ENCODE measurements at regions not wholly inside any gene's neighbourhood (a gene's known extent, or its start where the extent isn't known, plus 50 kb on each side); places are given as distances from the start of the nearest gene placed in this dataset.
A peak's percentile ranks its signal among the peaks of the same experiment; 100 is the strongest.
"Not testable (repeated sequence)": the region's sequence is repeated elsewhere in the genome, so short reads cannot be mapped to it uniquely, and the experiment has no call there.

- H3K4me1 Mint-ChIP-seq; H3K27ac Mint-ChIP-seq; CTCF ChIA-PET; H3K4me3 Mint-ChIP-seq; DNase-seq; H3K36me3 Mint-ChIP-seq; H3K27me3 Mint-ChIP-seq; H3K9me3 Mint-ChIP-seq (ENCODE audit: low read depth); ATAC-seq: not testable (repeated sequence)
Observed at GRCh38 chr15:77887563-77888429, 189.7 kb downstream of the TBC1D2B start.

DNA sequence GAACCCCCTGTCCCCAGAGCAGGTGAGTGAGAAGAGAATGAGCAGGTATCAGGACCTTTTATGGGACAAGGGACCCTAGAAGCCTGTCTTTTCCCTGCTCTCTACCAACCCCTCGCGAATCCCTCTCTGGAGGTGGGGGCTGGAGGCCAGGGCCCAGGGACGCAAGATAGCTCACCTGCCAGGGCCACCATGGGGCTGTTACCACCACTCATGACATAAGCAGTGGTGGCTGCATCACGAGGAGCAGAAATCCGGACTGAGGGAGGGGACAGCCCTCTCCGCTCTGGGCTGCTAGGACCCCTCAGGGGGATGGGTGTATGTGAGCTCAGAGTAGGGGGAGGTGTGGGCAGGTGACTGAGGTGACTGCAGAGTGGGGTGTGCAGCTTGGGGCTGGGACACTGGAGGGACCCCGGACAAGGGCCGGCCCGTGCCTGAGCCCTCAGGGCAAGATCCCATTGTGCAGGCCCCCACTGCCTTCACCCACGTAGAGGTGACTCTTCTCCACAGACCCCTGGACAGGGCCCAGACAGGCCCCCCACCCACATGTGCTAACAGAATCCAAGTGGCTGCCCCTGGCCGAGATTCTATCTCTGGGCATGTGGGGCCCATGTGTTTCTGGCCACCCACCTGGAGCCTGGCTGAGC, 190.6 kb downstream of the TBC1D2B start:
- H3K27me3 Mint-ChIP-seq, result no peaks in the 10 kb centered on the region
- H3K27ac Mint-ChIP-seq, result no peak overlapping the region
- no peak overlapping the region for H3K4me3 Mint-ChIP-seq
- no peaks in the 10 kb centered on the region for H3K36me3 Mint-ChIP-seq
- DNase-seq (no peak), ATAC-seq (no peak)
- H3K4me1 Mint-ChIP-seq, result no peaks in the 10 kb centered on the region
- H3K9me3 Mint-ChIP-seq (ENCODE audit: low read depth), result no peaks in the 10 kb centered on the region
- CTCF ChIA-PET, result no interaction called here

- H3K27ac Mint-ChIP-seq; H3K36me3 Mint-ChIP-seq; H3K4me1 Mint-ChIP-seq; H3K4me3 Mint-ChIP-seq; DNase-seq; H3K27me3 Mint-ChIP-seq; H3K9me3 Mint-ChIP-seq (ENCODE audit: low read depth); ATAC-seq; CTCF ChIA-PET: not testable (repeated sequence)
Observed at GRCh38 chr15:77885877-77886500, 191.5 kb downstream of the TBC1D2B start.

- H3K9me3 Mint-ChIP-seq (ENCODE audit: low read depth); H3K36me3 Mint-ChIP-seq; ATAC-seq; H3K27ac Mint-ChIP-seq; H3K27me3 Mint-ChIP-seq; DNase-seq; H3K4me1 Mint-ChIP-seq; CTCF ChIA-PET; H3K4me3 Mint-ChIP-seq: not testable (repeated sequence)
Observed at GRCh38 chr15:77883012-77883411, 194.5 kb downstream of the TBC1D2B start.

DNA sequence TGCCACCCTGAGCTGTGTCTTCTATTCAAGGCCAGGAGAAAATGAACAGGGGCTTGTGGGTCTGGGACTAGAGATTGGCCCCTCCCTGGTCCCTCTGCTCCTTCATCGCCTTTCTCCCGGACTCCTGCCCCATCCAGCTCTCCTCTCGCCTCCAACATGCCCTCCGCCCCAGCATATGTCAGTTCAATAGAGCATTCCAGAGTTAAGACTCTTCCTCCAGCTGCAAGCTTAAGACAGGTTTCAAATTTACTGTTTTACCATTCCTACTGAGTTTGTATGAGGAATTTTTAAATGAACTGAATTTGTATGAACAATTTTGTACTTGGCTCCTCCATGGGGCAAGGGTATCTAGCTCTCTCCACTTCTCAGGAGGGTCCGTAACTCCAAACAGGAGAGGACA, 195.6 kb downstream of the TBC1D2B start:
- H3K4me1 Mint-ChIP-seq, result no peaks in the 10 kb centered on the region
- no peak overlapping the region for H3K4me3 Mint-ChIP-seq
- no peaks in the 10 kb centered on the region for H3K36me3 Mint-ChIP-seq
- no peaks in the 10 kb centered on the region for H3K27me3 Mint-ChIP-seq
- DNase-seq, result no peak
- H3K27ac Mint-ChIP-seq, result no peak overlapping the region
- CTCF ChIA-PET, result interaction anchor here (1.2 kb wide), 1 partner anchor 12 kb away, joined by 5 read pairs; no protein-coding TSS in a partner anchor
- ATAC-seq, result no peak
- H3K9me3 Mint-ChIP-seq (ENCODE audit: low read depth), result no peaks in the 10 kb centered on the region

DNA sequence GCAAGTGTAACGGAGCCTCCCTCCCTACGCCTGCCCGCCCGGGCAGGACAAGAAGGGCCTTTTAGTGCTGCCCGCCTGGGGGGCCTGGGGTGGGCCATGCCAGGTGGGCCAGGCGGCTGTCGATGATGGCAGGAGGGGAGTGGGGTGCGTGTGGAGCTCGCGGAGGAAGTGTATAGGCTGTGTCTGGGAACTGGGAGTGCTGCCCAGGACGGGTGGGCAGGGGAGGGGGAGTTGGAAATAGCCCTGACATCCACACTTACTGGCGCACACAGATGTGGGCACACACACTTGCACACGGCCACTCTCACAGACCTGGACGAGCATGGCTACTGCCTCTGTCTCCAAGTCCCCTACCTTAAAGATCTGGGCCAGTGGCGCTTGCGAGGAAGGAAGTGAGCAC, 196.0 kb downstream of the TBC1D2B start:
- not testable (repeated sequence) for ATAC-seq; H3K36me3 Mint-ChIP-seq; H3K27me3 Mint-ChIP-seq; H3K4me1 Mint-ChIP-seq; H3K4me3 Mint-ChIP-seq; DNase-seq; H3K9me3 Mint-ChIP-seq (ENCODE audit: low read depth); H3K27ac Mint-ChIP-seq
- CTCF ChIA-PET, result interaction anchor here (1.2 kb wide), 1 partner anchor 11 kb away, joined by 5 read pairs; no protein-coding TSS in a partner anchor

- H3K4me3 Mint-ChIP-seq, CTCF ChIA-PET: not testable (repeated sequence)
Observed at GRCh38 chr15:77879466-77879865, 198.0 kb downstream of the TBC1D2B start.

DNA sequence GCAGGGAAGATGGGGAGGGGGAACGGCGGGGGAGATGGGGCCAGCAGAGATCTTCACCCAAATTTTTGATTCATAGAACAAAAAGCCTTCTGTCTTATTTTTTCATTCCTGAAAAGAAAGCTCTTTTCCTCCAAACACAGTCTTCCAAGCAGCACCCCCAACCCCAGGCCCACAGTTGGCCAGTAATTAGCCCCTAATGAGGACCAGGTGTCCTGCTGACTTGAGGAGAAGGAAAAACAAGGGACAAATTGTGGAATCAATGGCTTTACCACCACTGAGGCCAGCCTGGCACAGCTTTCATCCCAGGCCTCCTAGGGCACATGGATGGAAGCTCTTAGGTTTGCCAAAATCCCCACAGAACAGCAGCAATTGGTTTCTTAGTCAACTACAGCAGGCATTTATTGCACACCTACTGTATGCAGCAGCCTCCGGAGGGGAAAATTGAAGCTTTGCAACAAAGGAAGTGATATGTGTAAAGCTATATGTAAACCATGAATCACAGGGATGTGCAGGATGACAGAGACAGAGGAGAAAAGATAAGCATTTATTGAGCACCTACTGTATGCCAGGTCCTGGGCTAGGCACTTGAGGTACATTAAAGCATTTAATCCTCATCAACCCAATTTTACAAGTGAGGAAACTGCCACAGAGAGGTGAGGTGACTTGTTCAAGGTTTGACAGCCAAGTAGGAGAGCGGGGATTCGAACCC, 199.5 kb downstream of the TBC1D2B start:
- no peaks in the 10 kb centered on the region for H3K4me1 Mint-ChIP-seq
- no peaks in the 10 kb centered on the region for H3K9me3 Mint-ChIP-seq (ENCODE audit: low read depth)
- H3K27ac Mint-ChIP-seq, result no peak overlapping the region
- ATAC-seq, result no peak
- H3K4me3 Mint-ChIP-seq, result no peak overlapping the region
- H3K36me3 Mint-ChIP-seq, result no peaks in the 10 kb centered on the region
- no peak for DNase-seq
- CTCF ChIA-PET, result no interaction called here
- H3K27me3 Mint-ChIP-seq, result no peaks in the 10 kb centered on the region

More at GRCh38 chr15:77879466-77879865, 198.0 kb downstream of the TBC1D2B start:
- not testable (repeated sequence) for H3K27ac Mint-ChIP-seq; H3K36me3 Mint-ChIP-seq; H3K9me3 Mint-ChIP-seq (ENCODE audit: low read depth); H3K4me1 Mint-ChIP-seq; DNase-seq; ATAC-seq; H3K27me3 Mint-ChIP-seq

DNA sequence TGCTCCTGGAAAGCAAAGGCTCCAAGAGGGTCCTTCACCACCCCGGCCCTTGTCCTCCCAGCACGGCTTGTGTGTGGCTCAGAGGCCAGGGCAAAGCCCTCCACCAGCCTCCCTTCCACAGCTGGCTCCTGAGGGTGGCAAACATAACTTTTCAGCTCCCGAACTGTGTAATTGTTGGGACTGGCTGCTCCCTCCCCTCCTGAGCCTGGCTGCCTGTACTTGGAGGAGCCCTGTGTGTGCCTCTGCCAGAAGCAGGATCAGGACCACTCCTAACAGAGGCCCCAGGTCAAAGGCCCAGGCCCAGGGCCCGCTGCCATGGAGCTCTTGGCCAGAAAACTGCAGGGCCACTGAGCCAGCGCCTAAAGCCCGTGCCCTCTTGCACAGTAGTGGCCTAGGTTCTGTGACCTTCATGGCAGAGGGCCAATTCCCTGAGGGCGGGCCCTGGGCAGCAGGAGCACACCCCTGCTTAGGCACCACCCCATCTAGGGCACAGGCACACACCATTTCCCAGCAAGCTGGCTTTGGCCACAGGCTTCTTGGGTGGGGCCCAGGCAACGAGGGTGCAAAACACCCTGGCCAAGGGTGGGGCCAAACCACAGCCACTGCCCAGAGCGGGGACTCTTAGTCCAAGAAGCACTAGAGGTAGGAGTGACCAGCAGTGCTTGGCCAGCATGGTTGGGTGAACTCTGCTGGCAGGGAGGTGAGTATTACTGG, 201.2 kb downstream of the TBC1D2B start:
- H3K36me3 Mint-ChIP-seq; DNase-seq; H3K27me3 Mint-ChIP-seq; H3K4me3 Mint-ChIP-seq; H3K4me1 Mint-ChIP-seq; H3K9me3 Mint-ChIP-seq (ENCODE audit: low read depth); CTCF ChIA-PET; ATAC-seq; H3K27ac Mint-ChIP-seq: not testable (repeated sequence)

GRCh38 chr15:77875066-77875721, 202.3 kb downstream of the TBC1D2B start:
- DNase-seq (peak; percentile 57), ATAC-seq (peak; percentile 69)
- H3K9me3 Mint-ChIP-seq (ENCODE audit: low read depth); H3K36me3 Mint-ChIP-seq; H3K27me3 Mint-ChIP-seq; H3K4me3 Mint-ChIP-seq; H3K27ac Mint-ChIP-seq; H3K4me1 Mint-ChIP-seq; CTCF ChIA-PET: not testable (repeated sequence)

- Mint-ChIP-seq H3K9me3 (ENCODE audit: low read depth) (no peaks in the 10 kb centered on the region), H3K36me3 (no peaks in the 10 kb centered on the region), H3K4me3 (no peak overlapping the region), H3K27ac (no peak overlapping the region), H3K4me1 (no peaks in the 10 kb centered on the region), H3K27me3 (peaks cover 5% of the 10 kb centered on the region)
- ATAC-seq, result no peak
- CTCF ChIA-PET, result interaction anchor here (0.8 kb wide), 1 partner anchor 28 kb away, joined by 3 read pairs; no protein-coding TSS in a partner anchor
- no peak for DNase-seq
Observed at GRCh38 chr15:77874063-77874462, 203.4 kb downstream of the TBC1D2B start.

DNA sequence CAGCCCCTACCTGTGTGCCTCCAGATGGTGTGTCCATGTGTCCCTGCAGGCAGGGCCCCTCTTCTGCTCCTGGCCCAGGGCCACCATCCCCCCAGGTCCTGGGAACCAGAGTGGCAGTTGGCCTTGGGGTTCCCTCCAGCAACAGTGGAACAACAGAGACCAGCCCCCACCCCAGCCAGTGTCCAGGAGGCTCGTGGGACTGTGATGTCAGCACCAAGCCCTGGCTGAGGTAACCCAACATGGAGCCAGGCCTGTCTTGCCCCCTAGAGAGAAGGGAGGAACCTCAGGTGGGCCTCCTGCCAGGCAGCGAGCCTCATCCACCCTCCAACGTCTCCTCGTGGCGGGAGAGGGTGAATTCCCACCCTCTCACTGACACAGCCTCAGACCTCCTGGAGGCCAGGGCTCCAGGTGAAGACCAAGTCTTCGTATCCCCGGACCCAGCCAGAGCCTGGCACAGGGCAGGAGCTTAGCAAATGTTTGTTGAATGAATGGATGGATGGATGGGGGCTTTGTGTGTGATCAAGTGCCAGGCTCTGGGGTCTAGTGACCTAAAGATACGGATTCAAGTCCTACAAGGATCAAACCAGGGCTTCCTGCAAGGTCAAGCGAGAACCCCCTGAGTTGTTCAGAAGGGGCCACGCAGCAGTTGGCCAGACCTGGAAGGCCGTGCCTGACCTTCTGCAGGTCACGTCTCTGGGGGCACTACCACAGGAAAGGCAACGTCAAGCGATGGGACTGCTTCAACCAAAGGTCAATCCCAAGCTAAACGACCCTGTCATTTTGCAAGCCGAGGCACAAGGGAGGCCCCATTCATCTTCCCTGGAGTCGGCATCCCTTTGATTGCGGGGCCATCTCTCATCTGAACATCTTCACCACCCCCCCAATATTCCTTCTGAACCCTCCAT, 204.7 kb downstream of the TBC1D2B start:
- H3K4me1 Mint-ChIP-seq; DNase-seq; ATAC-seq; H3K4me3 Mint-ChIP-seq; H3K9me3 Mint-ChIP-seq (ENCODE audit: low read depth); CTCF ChIA-PET; H3K27me3 Mint-ChIP-seq; H3K36me3 Mint-ChIP-seq; H3K27ac Mint-ChIP-seq: not testable (repeated sequence)

Data from activated CD8-positive, alpha-beta memory T cell treated with anti-CD3 and anti-CD28 coated beads, Interleukin-2, amount 10 ng/mL, durations not matched to agents 7 days and 5 days (primary cell).